ENCODE measurements at regions not wholly inside any gene's neighbourhood (a gene's known extent, or its start where the extent isn't known, plus 50 kb on each side); places are given as distances from the start of the nearest gene placed in this dataset.

GRCh38 chr20:63137851-63138415, 78.0 kb downstream of the YTHDF1 start:
- no peaks in the 10 kb centered on the region for H3K36me3 ChIP-seq (ENCODE audit: control insufficient read depth, insufficient read depth, low read length)
- BruUV-seq (replicated peaks), result no TSS peak
- H3K9me1 ChIP-seq (ENCODE audit: control insufficient read depth, insufficient read depth, low read length), result peaks cover 2% of the 10 kb centered on the region
- intact Hi-C loops (cut with micrococcal nuclease), result no loop called here
- FAIRE-seq (no peak), ATAC-seq (no peak), DNase-seq (ENCODE audit: extremely low read depth in 1 of 4, low spot score in 3 of 4) (no peak)
- CTCF ChIA-PET (ENCODE audit: low intra/inter-chr PET ratio), result no interaction called here
- in situ Hi-C loops (cut with MboI), result no loop called here
- no peak overlapping the region for H3K4me2 ChIP-seq (ENCODE audit: insufficient read depth, low read length)
- H3K27me3 ChIP-seq (ENCODE audit: control insufficient read depth in 2 of 2, insufficient read depth in 2 of 2, low read length in 2 of 2), result peaks cover 39 to 49% of the 10 kb centered on the region in 2 experiments
- TF ChIP-seq YY1 (IDR thresholded peaks at IDR 0.05; ENCODE audit: borderline replicate concordance in 1 of 3, control insufficient read depth in 1 of 3, extremely low read depth in 1 of 3, insufficient read depth in 3 of 3, insufficient read length in 1 of 3, insufficient replicate concordance in 2 of 3, low read depth in 1 of 3, low read length in 2 of 3), result no peak
- H3K9me3 ChIP-seq (replicated peaks; ENCODE audit: control insufficient read depth, insufficient read depth, low read depth, low read length), result no peaks in the 10 kb centered on the region
- H3K9ac ChIP-seq (ENCODE audit: insufficient read depth in 1 of 2, low read depth in 2 of 2, low read length in 2 of 2), result no peak overlapping the region
- POLR2A ChIA-PET, result interaction anchor here (1.0 to 1.6 kb wide), 2 partner anchors 11 to 12 kb away, joined by 4 to 5 read pairs; no protein-coding TSS in a partner anchor
- no peaks in the 10 kb centered on the region for H3K79me2 ChIP-seq (ENCODE audit: control insufficient read depth, insufficient read depth, low read length)
- no peak overlapping the region for H2AFZ ChIP-seq (ENCODE audit: low read depth, low read length)
- H3K27ac ChIP-seq (ENCODE audit: extremely low read depth, low read depth, low read length), result no peak overlapping the region
- peaks cover 0 to 9% of the 10 kb centered on the region in 2 experiments; a peak in 1 of 5 replicates for H3K4me1 ChIP-seq (replicated peaks in 1 of 2; ENCODE audit: control insufficient read depth in 2 of 2, insufficient read depth in 2 of 2, low read length in 2 of 2)
- H3K4me3 ChIP-seq, result no peak overlapping the region
- 14% methylated on average over 16 of the region's 16 CpGs for WGBS (ENCODE audit: insufficient coverage, low coverage, missing lambda C conversion rate)
- no peaks in the 10 kb centered on the region; the same call in 1 of the 2 replicates for H4K20me1 ChIP-seq (replicated peaks; ENCODE audit: control insufficient read depth, insufficient read depth, low read length)

DNA sequence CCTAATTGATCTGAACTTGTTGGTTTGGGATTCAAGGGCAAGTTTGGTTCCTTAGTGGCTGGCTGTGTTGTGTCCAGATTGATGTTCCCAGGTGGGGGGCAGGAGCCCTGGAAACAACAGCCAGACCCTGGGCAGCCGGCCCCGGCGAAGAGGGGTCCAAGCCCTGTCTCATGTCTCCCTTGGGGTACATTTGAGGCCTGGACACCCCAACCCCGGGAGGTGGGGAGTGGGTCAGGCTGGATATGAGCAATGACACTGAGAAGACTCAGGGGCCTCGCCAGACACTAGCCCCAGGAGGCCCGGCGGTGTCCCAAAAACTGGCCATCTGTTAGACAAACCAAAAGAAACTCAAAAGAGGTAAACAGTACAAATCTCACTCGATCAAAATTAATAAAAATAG, 79.6 kb downstream of the YTHDF1 start:
- no TSS peak for BruUV-seq (replicated peaks)
- intact Hi-C loops (cut with micrococcal nuclease), result no loop called here
- TF ChIP-seq PTRF (tag; IDR thresholded peaks at IDR 0.05), result no peak
- no peak for TF ChIP-seq ZNF668 (CRISPR knock-in tag; IDR thresholded peaks at IDR 0.05)
- H2AFZ ChIP-seq (ENCODE audit: low read depth, low read length), result no peak overlapping the region
- H3K4me2 ChIP-seq (ENCODE audit: insufficient read depth, low read length), result no peak overlapping the region
- CTCF ChIA-PET (ENCODE audit: low intra/inter-chr PET ratio), result no interaction called here
- H3K9me3 ChIP-seq (replicated peaks; ENCODE audit: control insufficient read depth, insufficient read depth, low read depth, low read length), result no peaks in the 10 kb centered on the region
- H3K79me2 ChIP-seq (ENCODE audit: control insufficient read depth, insufficient read depth, low read length), result no peaks in the 10 kb centered on the region
- ATAC-seq (no peak), FAIRE-seq (no peak), DNase-seq (ENCODE audit: extremely low read depth in 1 of 4, low spot score in 3 of 4) (no peak)
- H3K4me1 ChIP-seq (replicated peaks in 1 of 2; ENCODE audit: control insufficient read depth in 2 of 2, insufficient read depth in 2 of 2, low read length in 2 of 2), result peaks cover 0 to 10% of the 10 kb centered on the region in 2 experiments; a peak in 1 of 5 replicates
- POLR2A ChIA-PET, result interaction anchor here (0.7 kb wide), 1 partner anchor 66 kb away, joined by 3 read pairs; no protein-coding TSS in a partner anchor
- in situ Hi-C loops (cut with MboI), result no loop called here
- H3K4me3 ChIP-seq, result no peak overlapping the region
- peaks cover 37 to 51% of the 10 kb centered on the region in 2 experiments for H3K27me3 ChIP-seq (ENCODE audit: control insufficient read depth in 2 of 2, insufficient read depth in 2 of 2, low read length in 2 of 2)
- H3K9me1 ChIP-seq (ENCODE audit: control insufficient read depth, insufficient read depth, low read length), result no peaks in the 10 kb centered on the region
- H3K9ac ChIP-seq (ENCODE audit: insufficient read depth in 1 of 2, low read depth in 2 of 2, low read length in 2 of 2), result no peak overlapping the region
- H4K20me1 ChIP-seq (replicated peaks; ENCODE audit: control insufficient read depth, insufficient read depth, low read length), result no peaks in the 10 kb centered on the region; the same call in 1 of the 2 replicates
- no peaks in the 10 kb centered on the region for H3K36me3 ChIP-seq (ENCODE audit: control insufficient read depth, insufficient read depth, low read length)
- no peak overlapping the region for H3K27ac ChIP-seq (ENCODE audit: extremely low read depth, low read depth, low read length)
- 18% methylated on average over 8 of the region's 8 CpGs for WGBS (ENCODE audit: insufficient coverage, low coverage, missing lambda C conversion rate)

Data from K562 (cell line).